K562 (cell line): ENCODE measurements at regions not wholly inside any gene's neighbourhood (a gene's known extent, or its start where the extent isn't known, plus 50 kb on each side); places are given as distances from the start of the nearest gene placed in this dataset.

Source experiments
- ATAC-seq: fragments of 200-7000 bp; cut with Tn5 transposase; 3 replicates; pipeline ENCODE4 v1.9.1; 2020; ENCODE audit warnings: moderate library complexity
- BruUV-seq: library from RNA; stranded (reverse); fragments of 400-500 nt; replicated peaks from 2 replicates; lab custom pipeline; 2021; lab: Mats Ljungman, UMichigan
- CTCF ChIA-PET: fragments of 300-600 bp; formaldehyde crosslinking; extraction: SDS; loops from one replicate; lab custom pipeline; 2021; ENCODE audit warnings: low intra/inter-chr PET ratio; lab: Yijun Ruan, JAX
- POLR2A ChIA-PET: fragments of 300-600, 350-650 bp; sonication (Branson Sonifier 250); formaldehyde crosslinking; extraction: SDS; loops from one replicate; lab custom pipeline; 2021; ENCODE audit warnings: antibody characterized with exemption, inconsistent platforms; lab: Yijun Ruan, JAX
- DNase-seq, 4 experiments: peaks; one replicate each; pipeline versions ENCODE4 v3.0.0 to v3.0.0-alpha.2; 2011 to 2018; ENCODE audit warnings: low spot score in 3 of 4, mixed read lengths in 3 of 4; ENCODE audit errors: extremely low read depth in 1 of 4
- FAIRE-seq: peaks from 2 replicates; lab custom pipeline; 2011; peaks lifted over from hg19 to GRCh38; lab: Jason Lieb, UNC
- H2AFZ ChIP-seq: 2 replicates; pipeline ENCODE4 v1.6.0; 2011; ENCODE audit warnings: low read depth, low read length, control low read depth, inconsistent platforms
- H3K27ac ChIP-seq: fragments of 200-600 bp; 3 replicates; pipeline ENCODE4 v1.8.0; 2011; ENCODE audit warnings: low read depth, mild to moderate bottlenecking, control low read depth, inconsistent platforms, low read length, moderate library complexity, mixed read lengths; ENCODE audit errors: extremely low read depth
- H3K27me3 ChIP-seq, 2 experiments: fragments of 300-600 bp in 1 of 2; 2 replicates in 1 of 2; 3 replicates in 1 of 2; pipeline versions ENCODE4 v1.6.0 to v1.8.0; 2011; ENCODE audit warnings: inconsistent platforms in 2 of 2, low read length in 2 of 2, mild to moderate bottlenecking in 1 of 2, mixed read lengths in 1 of 2, moderate library complexity in 1 of 2; ENCODE audit not compliant: control insufficient read depth in 2 of 2, insufficient read depth in 2 of 2
- H3K36me3 ChIP-seq: fragments of 300-600 bp; 3 replicates; pipeline ENCODE4 v1.8.0; 2011; ENCODE audit warnings: mild to moderate bottlenecking, low read length, inconsistent platforms; ENCODE audit not compliant: control insufficient read depth, insufficient read depth
- H3K4me1 ChIP-seq, 2 experiments: fragments of 200-600 bp in 1 of 2; replicated peaks in 1 of 2; 2 replicates in 1 of 2; 3 replicates in 1 of 2; pipeline versions ENCODE4 v1.5.1 to v1.8.0; 2011; ENCODE audit warnings: inconsistent platforms in 2 of 2, low read length in 2 of 2, mild to moderate bottlenecking in 1 of 2, mixed read lengths in 1 of 2, moderate library complexity in 1 of 2; ENCODE audit not compliant: control insufficient read depth in 2 of 2, insufficient read depth in 2 of 2
- H3K4me2 ChIP-seq: 2 replicates; pipeline ENCODE4 v1.6.1; 2011; ENCODE audit warnings: low read length, control low read depth, inconsistent platforms, mixed read lengths; ENCODE audit not compliant: insufficient read depth
- H3K4me3 ChIP-seq: fragments of 200-600 bp; sonication (generic), shearing (Covaris generic); 2 replicates; pipeline ENCODE4 v1.5.1; 2016; ENCODE audit warnings: control low read depth, inconsistent platforms
- H3K79me2 ChIP-seq: fragments of 200-600 bp; 3 replicates; pipeline ENCODE4 v1.8.0; 2011; ENCODE audit warnings: low read length, inconsistent platforms; ENCODE audit not compliant: control insufficient read depth, insufficient read depth
- H3K9ac ChIP-seq, 2 experiments: 2 replicates each; pipeline versions ENCODE4 v1.6.0 to v1.6.1; 2011; ENCODE audit warnings: low read depth in 2 of 2, low read length in 2 of 2, control low read depth in 1 of 2, inconsistent platforms in 1 of 2, mild to moderate bottlenecking in 1 of 2, mixed read lengths in 1 of 2; ENCODE audit not compliant: insufficient read depth in 1 of 2
- H3K9me1 ChIP-seq: one replicate; pipeline ENCODE4 v1.6.0; 2011; ENCODE audit warnings: inconsistent platforms, mild to moderate bottlenecking, low read length, moderate library complexity; ENCODE audit not compliant: control insufficient read depth, insufficient read depth
- H3K9me3 ChIP-seq: replicated peaks from 2 replicates; pipeline ENCODE4 v1.5.1; 2011; ENCODE audit warnings: low read depth, low read length, inconsistent platforms; ENCODE audit not compliant: control insufficient read depth, insufficient read depth
- H4K20me1 ChIP-seq: replicated peaks from 2 replicates; pipeline ENCODE4 v1.6.1; 2011; ENCODE audit warnings: low read length, inconsistent platforms, mixed read lengths; ENCODE audit not compliant: control insufficient read depth, insufficient read depth
- BDP1 ChIP-seq: IDR thresholded peaks from 3 replicates; pipeline ENCODE4 v1.6.1; 2011; ENCODE audit not compliant: insufficient read length, insufficient read depth
- ETV1 ChIP-seq: fragments of 450-650 bp; conservative IDR thresholded peaks from 2 replicates; pipeline ENCODE4 v1.6.1; 2016; ENCODE audit warnings: missing genetic modification characterization, control low read depth, low read depth, missing compliant biosample characterization
- HOXB6 ChIP-seq: fragments of 250-450 bp; sonication (Bioruptor Pico); IDR thresholded peaks from 2 replicates; pipeline ENCODE4 v1.5.1; 2022; ENCODE audit warnings: mild to moderate bottlenecking, borderline replicate concordance
- KLF10 ChIP-seq: fragments of 250-450 bp; sonication (Bioruptor Pico); IDR thresholded peaks from 2 replicates; pipeline ENCODE4 v1.6.1; 2021; ENCODE audit warnings: matching md5 sums
- MXI1 ChIP-seq: IDR thresholded peaks from 2 replicates; pipeline ENCODE4 v1.6.1; 2011; ENCODE audit warnings: low read depth, mild to moderate bottlenecking, improper control_type of control experiment, low read length
- NBN ChIP-seq: fragments of 450-650 bp; IDR thresholded peaks from 2 replicates; pipeline ENCODE4 v1.6.1; 2016; ENCODE audit warnings: low read depth, mild to moderate bottlenecking
- NFIC ChIP-seq: fragments of 450-650 bp; IDR thresholded peaks from 2 replicates; pipeline ENCODE4 v1.6.1; 2017; ENCODE audit warnings: mild to moderate bottlenecking, inconsistent platforms
- U2AF2 ChIP-seq: fragments of 200-400 bp; formaldehyde crosslinking; optimal IDR thresholded peaks from 2 replicates; pipeline ENCODE3; 2017; ENCODE audit warnings: low read depth, mild to moderate bottlenecking, low read length
- ZNF140 ChIP-seq: fragments of 250-450 bp; sonication (Bioruptor Pico); IDR thresholded peaks from 2 replicates; pipeline ENCODE4 v1.8.0; 2021; ENCODE audit warnings: moderate library complexity, mild to moderate bottlenecking, inconsistent platforms
- ZNF778 ChIP-seq: fragments of 450-650 bp; formaldehyde crosslinking; IDR thresholded peaks from 2 replicates; pipeline ENCODE4 v1.4.0; 2020; ENCODE audit warnings: mild to moderate bottlenecking, moderate library complexity
- WGBS: fragments of 100-300 bp; shearing (Covaris generic); methylation state at CpG from one replicate; pipeline ENCODE4 v1.1.6; 2016; ENCODE audit warnings: low coverage, mixed read lengths; ENCODE audit not compliant: insufficient coverage; ENCODE audit errors: missing lambda C conversion rate; 5-methylcytosine and 5-hydroxymethylcytosine counted together
- in situ Hi-C: fragments of 300-500 bp; cut with MboI; formaldehyde crosslinking; loops from 4 replicates; pipeline ENCODE4 v1.15.0; 2018; ENCODE audit warnings: inconsistent platforms, mixed read lengths
- intact Hi-C: fragments of 100-400 bp; cut with micrococcal nuclease; formaldehyde crosslinking; loops from 2 replicates; pipeline ENCODE4 v1.14.2; 2022
- TF ChIP-seq, protein P1 (sequence below), 2 experiments: fragments of 450-650 bp; IDR thresholded peaks; 2 replicates each; pipeline ENCODE4 v1.6.1; 2016
- TF ChIP-seq, protein P2 (sequence below): fragments of 250-450 bp; sonication (Bioruptor Pico); IDR thresholded peaks from 2 replicates; pipeline ENCODE4 v1.5.0; 2021
- TF ChIP-seq, protein P3 (sequence below): sonication (generic); formaldehyde crosslinking; IDR thresholded peaks from 2 replicates; pipeline ENCODE4 v1.8.0; 2022; ENCODE audit warnings: missing genetic modification reagents, mild to moderate bottlenecking, moderate library complexity, borderline replicate concordance
- TF ChIP-seq, protein P4 (sequence below): fragments of 450-650 bp; IDR thresholded peaks from one replicate; pipeline ENCODE4 v1.6.1; 2018; ENCODE audit warnings: mild to moderate bottlenecking, moderate library complexity; ENCODE audit not compliant: partially characterized antibody
- TF ChIP-seq, protein P5 (sequence below): fragments of 250-450 bp; sonication (Bioruptor Pico); IDR thresholded peaks from 2 replicates; pipeline ENCODE4 v1.8.0; 2022; ENCODE audit warnings: moderate library complexity, mild to moderate bottlenecking, inconsistent platforms

DNA sequence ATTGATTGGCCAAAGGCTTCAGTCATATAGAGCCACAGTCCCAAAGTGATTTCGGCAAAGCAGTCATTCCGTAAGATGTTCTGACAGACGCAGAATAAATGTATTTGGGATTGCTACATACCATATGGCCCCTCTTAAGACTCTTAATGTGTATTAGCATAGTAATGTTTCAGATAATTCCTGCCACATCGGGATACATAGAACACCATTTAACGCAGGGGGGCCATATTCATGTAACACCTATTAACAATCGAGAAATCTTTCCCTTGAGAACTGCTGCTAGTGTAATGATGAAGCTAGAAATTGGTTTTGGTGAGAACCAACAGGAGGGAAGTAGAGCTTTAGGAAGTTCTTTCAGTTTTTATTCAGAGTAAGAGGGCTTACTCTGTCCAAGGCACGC is 390.9 kb upstream of the SASH1 start:
- POLR2A ChIA-PET: no interaction called here
- Histone ChIP-seq H2AFZ (no peak overlapping the region), H3K27me3 (no peaks in the 10 kb centered on the region), H3K4me2 (no peak overlapping the region), H3K4me3 (no peak overlapping the region), H3K4me1 (no peaks in the 10 kb centered on the region), H3K79me2 (no peaks in the 10 kb centered on the region), H3K9me3 (no peaks in the 10 kb centered on the region), H3K36me3 (no peaks in the 10 kb centered on the region), H3K27ac (no peak overlapping the region), H3K9me1 (no peaks in the 10 kb centered on the region), H4K20me1 (no peaks in the 10 kb centered on the region), H3K9ac (no peak overlapping the region)
- FAIRE-seq: no peak
- in situ Hi-C loops: no loop called here
- CTCF ChIA-PET: no interaction called here
- ATAC-seq: no peak
- intact Hi-C loops: no loop called here
- 48% methylated on average over 7 of the region's 7 CpGs for WGBS
- BruUV-seq: no TSS peak
- DNase-seq: no peak
- TF ChIP-seq BDP1: no peak
- TF ChIP-seq KLF10 (CRISPR knock-in tag): no peak
- TF ChIP-seq, protein P1, sequence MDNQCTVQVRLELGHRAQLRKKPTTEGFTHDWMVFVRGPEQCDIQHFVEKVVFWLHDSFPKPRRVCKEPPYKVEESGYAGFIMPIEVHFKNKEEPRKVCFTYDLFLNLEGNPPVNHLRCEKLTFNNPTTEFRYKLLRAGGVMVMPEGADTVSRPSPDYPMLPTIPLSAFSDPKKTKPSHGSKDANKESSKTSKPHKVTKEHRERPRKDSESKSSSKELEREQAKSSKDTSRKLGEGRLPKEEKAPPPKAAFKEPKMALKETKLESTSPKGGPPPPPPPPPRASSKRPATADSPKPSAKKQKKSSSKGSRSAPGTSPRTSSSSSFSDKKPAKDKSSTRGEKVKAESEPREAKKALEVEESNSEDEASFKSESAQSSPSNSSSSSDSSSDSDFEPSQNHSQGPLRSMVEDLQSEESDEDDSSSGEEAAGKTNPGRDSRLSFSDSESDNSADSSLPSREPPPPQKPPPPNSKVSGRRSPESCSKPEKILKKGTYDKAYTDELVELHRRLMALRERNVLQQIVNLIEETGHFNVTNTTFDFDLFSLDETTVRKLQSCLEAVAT (IDR thresholded peaks at IDR 0.05): no peak
- no peak for TF ChIP-seq HOXB6
- TF ChIP-seq ETV1: no peak
- TF ChIP-seq, protein P2, sequence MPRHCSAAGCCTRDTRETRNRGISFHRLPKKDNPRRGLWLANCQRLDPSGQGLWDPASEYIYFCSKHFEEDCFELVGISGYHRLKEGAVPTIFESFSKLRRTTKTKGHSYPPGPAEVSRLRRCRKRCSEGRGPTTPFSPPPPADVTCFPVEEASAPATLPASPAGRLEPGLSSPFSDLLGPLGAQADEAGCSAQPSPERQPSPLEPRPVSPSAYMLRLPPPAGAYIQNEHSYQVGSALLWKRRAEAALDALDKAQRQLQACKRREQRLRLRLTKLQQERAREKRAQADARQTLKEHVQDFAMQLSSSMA (CRISPR knock-in tag): no peak
- no peak for TF ChIP-seq ZNF778
- TF ChIP-seq, protein P3, sequence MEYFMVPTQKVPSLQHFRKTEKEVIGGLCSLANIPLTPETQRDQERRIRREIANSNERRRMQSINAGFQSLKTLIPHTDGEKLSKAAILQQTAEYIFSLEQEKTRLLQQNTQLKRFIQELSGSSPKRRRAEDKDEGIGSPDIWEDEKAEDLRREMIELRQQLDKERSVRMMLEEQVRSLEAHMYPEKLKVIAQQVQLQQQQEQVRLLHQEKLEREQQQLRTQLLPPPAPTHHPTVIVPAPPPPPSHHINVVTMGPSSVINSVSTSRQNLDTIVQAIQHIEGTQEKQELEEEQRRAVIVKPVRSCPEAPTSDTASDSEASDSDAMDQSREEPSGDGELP (CRISPR knock-in tag): no peak
- TF ChIP-seq, protein P4, sequence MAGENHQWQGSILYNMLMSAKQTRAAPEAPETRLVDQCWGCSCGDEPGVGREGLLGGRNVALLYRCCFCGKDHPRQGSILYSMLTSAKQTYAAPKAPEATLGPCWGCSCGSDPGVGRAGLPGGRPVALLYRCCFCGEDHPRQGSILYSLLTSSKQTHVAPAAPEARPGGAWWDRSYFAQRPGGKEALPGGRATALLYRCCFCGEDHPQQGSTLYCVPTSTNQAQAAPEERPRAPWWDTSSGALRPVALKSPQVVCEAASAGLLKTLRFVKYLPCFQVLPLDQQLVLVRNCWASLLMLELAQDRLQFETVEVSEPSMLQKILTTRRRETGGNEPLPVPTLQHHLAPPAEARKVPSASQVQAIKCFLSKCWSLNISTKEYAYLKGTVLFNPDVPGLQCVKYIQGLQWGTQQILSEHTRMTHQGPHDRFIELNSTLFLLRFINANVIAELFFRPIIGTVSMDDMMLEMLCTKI: no peak
- no peak for TF ChIP-seq U2AF2
- no peak for TF ChIP-seq ZNF140 (CRISPR knock-in tag)
- no peak for TF ChIP-seq MXI1
- no peak for TF ChIP-seq NFIC
- TF ChIP-seq, protein P5, sequence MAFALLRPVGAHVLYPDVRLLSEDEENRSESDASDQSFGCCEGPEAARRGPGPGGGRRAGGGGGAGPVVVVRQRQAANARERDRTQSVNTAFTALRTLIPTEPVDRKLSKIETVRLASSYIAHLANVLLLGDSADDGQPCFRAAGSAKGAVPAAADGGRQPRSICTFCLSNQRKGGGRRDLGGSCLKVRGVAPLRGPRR (CRISPR knock-in tag): no peak
- TF ChIP-seq NBN: no peak
